Neural cell (in vitro differentiated cells): ENCODE measurements at regions not wholly inside any gene's neighbourhood (a gene's known extent, or its start where the extent isn't known, plus 50 kb on each side); places are given as distances from the start of the nearest gene placed in this dataset.

Experiments used
- CTCF ChIP-seq: fragments of 450-650 bp; IDR thresholded peaks from 2 replicates; pipeline ENCODE4 v1.5.1; 2014; ENCODE audit warnings: antibody characterized with exemption, mild to moderate bottlenecking, moderate library complexity; ENCODE audit not compliant: poor library complexity, severe bottlenecking
- EP300 ChIP-seq: fragments of 450-650 bp; conservative IDR thresholded peaks from 2 replicates; pipeline ENCODE4 v1.6.1; 2014; ENCODE audit warnings: antibody characterized with exemption, mild to moderate bottlenecking, moderate library complexity; ENCODE audit not compliant: poor library complexity, severe bottlenecking
- EZH2 ChIP-seq: fragments of 200-600, 300-800 bp; shearing (Covaris generic), sonication (generic); IDR thresholded peaks from 2 replicates; pipeline ENCODE4 v1.6.1; 2014; ENCODE audit warnings: antibody characterized with exemption, low read length, borderline replicate concordance, mild to moderate bottlenecking; ENCODE audit not compliant: insufficient read depth, poor library complexity, severe bottlenecking
- MXI1 ChIP-seq: fragments of 450-650 bp; conservative IDR thresholded peaks from 2 replicates; pipeline ENCODE4 v1.6.1; 2014; ENCODE audit warnings: antibody characterized with exemption, mild to moderate bottlenecking; ENCODE audit not compliant: poor library complexity, severe bottlenecking
- POLR2AphosphoS5 ChIP-seq: IDR thresholded peaks from 2 replicates; pipeline ENCODE4 v1.6.1; 2012
- TAF1 ChIP-seq: IDR thresholded peaks from 2 replicates; pipeline ENCODE4 v1.6.1; 2012; ENCODE audit warnings: low read depth

DNA sequence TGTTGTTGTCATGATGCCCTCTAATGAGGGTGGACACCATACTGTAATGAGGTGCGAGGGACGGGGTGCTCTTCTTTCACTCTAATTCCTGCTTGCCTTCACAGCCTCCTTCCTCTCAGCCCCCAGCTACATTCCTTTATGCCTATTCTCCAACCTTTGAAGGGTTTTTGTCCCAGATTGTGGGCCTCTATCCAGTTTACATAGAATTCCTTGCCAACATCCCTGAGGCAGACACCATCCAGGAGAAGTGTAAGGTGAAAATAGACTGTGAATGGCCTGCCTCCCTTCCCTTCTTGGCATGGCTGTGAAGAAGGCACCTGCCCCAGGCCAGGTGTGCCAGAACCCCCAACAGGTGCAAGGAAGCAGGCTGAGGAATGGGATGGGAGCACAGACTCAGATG, 122.3 kb downstream of the CHST1 start:
- TF ChIP-seq POLR2AphosphoS5 (no peak), MXI1 (no peak), EZH2 (no peak), CTCF (no peak), EP300 (no peak), TAF1 (no peak)
